ENCODE measurements at regions not wholly inside any gene's neighbourhood (a gene's known extent, or its start where the extent isn't known, plus 50 kb on each side); places are given as distances from the start of the nearest gene placed in this dataset.

- Histone ChIP-seq H3K4me2 (ENCODE audit: low read length) (no peak overlapping the region), H3K27ac (ENCODE audit: low read depth, low read length, poor library complexity, severe bottlenecking) (no peak overlapping the region), H3K9ac (ENCODE audit: low read length) (no peak overlapping the region), H3K9me3 (ENCODE audit: low read length) (no peaks in the 10 kb centered on the region), H2AFZ (ENCODE audit: low read length) (no peak overlapping the region), H3K4me1 (ENCODE audit: insufficient read depth, low read length, severe bottlenecking) (no peaks in the 10 kb centered on the region), H3K27me3 (ENCODE audit: insufficient read depth, low read length) (no peaks in the 10 kb centered on the region), H3K4me3 (ENCODE audit: low read depth, low read length, poor library complexity, severe bottlenecking) (no peak overlapping the region), H3K36me3 (ENCODE audit: insufficient read depth, low read length) (no peaks in the 10 kb centered on the region), H4K20me1 (ENCODE audit: insufficient read depth, low read length) (no peaks in the 10 kb centered on the region), H3K79me2 (ENCODE audit: insufficient read depth, low read length) (no peaks in the 10 kb centered on the region), H3K9me2 (ENCODE audit: low read depth, low read length) (no peaks in the 10 kb centered on the region), H3F3A (ENCODE audit: insufficient read depth, low read length) (no peaks in the 10 kb centered on the region)
- TF ChIP-seq EZH2 (IDR thresholded peaks at IDR 0.05; ENCODE audit: borderline replicate concordance, low read length) (no peak), CTCF (IDR thresholded peaks at IDR 0.05; ENCODE audit: low read length) (no peak)
Observed at GRCh38 chrX:10989386-10989785, 121.7 kb upstream of the HCCS start.

GRCh38 chrX:10990418-10990817 lies 120.7 kb upstream of the HCCS start:
- H3K27ac ChIP-seq (ENCODE audit: low read depth, low read length, poor library complexity, severe bottlenecking) = no peak overlapping the region
- H3K4me1 ChIP-seq (ENCODE audit: insufficient read depth, low read length, severe bottlenecking) = no peaks in the 10 kb centered on the region
- no peaks in the 10 kb centered on the region for H3K9me2 ChIP-seq (ENCODE audit: low read depth, low read length)
- H3K79me2 ChIP-seq (ENCODE audit: insufficient read depth, low read length) = no peaks in the 10 kb centered on the region
- H3K9me3 ChIP-seq (ENCODE audit: low read length) = no peaks in the 10 kb centered on the region
- H3K4me2 ChIP-seq (ENCODE audit: low read length) = no peak overlapping the region
- no peaks in the 10 kb centered on the region for H4K20me1 ChIP-seq (ENCODE audit: insufficient read depth, low read length)
- no peak overlapping the region for H3K4me3 ChIP-seq (ENCODE audit: low read depth, low read length, poor library complexity, severe bottlenecking)
- no peaks in the 10 kb centered on the region for H3K36me3 ChIP-seq (ENCODE audit: insufficient read depth, low read length)
- no peaks in the 10 kb centered on the region for H3F3A ChIP-seq (ENCODE audit: insufficient read depth, low read length)
- H3K9ac ChIP-seq (ENCODE audit: low read length) = no peak overlapping the region
- H3K27me3 ChIP-seq (ENCODE audit: insufficient read depth, low read length) = no peaks in the 10 kb centered on the region
- no peak for TF ChIP-seq CTCF (IDR thresholded peaks at IDR 0.05; ENCODE audit: low read length)
- no peak overlapping the region for H2AFZ ChIP-seq (ENCODE audit: low read length)

- Histone ChIP-seq H2AFZ (ENCODE audit: low read length) (no peak overlapping the region), H4K20me1 (ENCODE audit: insufficient read depth, low read length) (no peaks in the 10 kb centered on the region), H3K4me1 (ENCODE audit: insufficient read depth, low read length, severe bottlenecking) (no peaks in the 10 kb centered on the region), H3K36me3 (ENCODE audit: insufficient read depth, low read length) (no peaks in the 10 kb centered on the region), H3K27ac (ENCODE audit: low read depth, low read length, poor library complexity, severe bottlenecking) (no peak overlapping the region), H3K9me2 (ENCODE audit: low read depth, low read length) (no peaks in the 10 kb centered on the region), H3K9ac (ENCODE audit: low read length) (no peak overlapping the region), H3K4me2 (ENCODE audit: low read length) (no peak overlapping the region), H3K4me3 (ENCODE audit: low read depth, low read length, poor library complexity, severe bottlenecking) (no peak overlapping the region), H3F3A (ENCODE audit: insufficient read depth, low read length) (no peaks in the 10 kb centered on the region), H3K27me3 (ENCODE audit: insufficient read depth, low read length) (no peaks in the 10 kb centered on the region), H3K79me2 (ENCODE audit: insufficient read depth, low read length) (no peaks in the 10 kb centered on the region), H3K9me3 (ENCODE audit: low read length) (no peaks in the 10 kb centered on the region)
- no peak for TF ChIP-seq CTCF (IDR thresholded peaks at IDR 0.05; ENCODE audit: low read length)
- TF ChIP-seq EZH2 (IDR thresholded peaks at IDR 0.05; ENCODE audit: borderline replicate concordance, low read length) = no peak
Observed at GRCh38 chrX:10990976-10991375, 120.2 kb upstream of the HCCS start.
